ENCODE measurements at regions not wholly inside any gene's neighbourhood (a gene's known extent, or its start where the extent isn't known, plus 50 kb on each side); places are given as distances from the start of the nearest gene placed in this dataset.

GRCh38 chr7:119452401-119452800, 820.6 kb upstream of the KCND2 start:
- no peak for DNase-seq

GRCh38 chr7:119465798-119466305, 807.1 kb upstream of the KCND2 start:
- no peak for DNase-seq

- no peak for DNase-seq
Measured at GRCh38 chr7:119472408-119473038, 800.5 kb upstream of the KCND2 start.

GRCh38 chr7:119482209-119482608, 790.8 kb upstream of the KCND2 start:
- peak in 3 of 4 experiments; percentile 5 to 14 (median 7) for DNase-seq

- peak; percentile 11 to 41 (median 20) for DNase-seq
Measured at GRCh38 chr7:119482671-119483070, 790.3 kb upstream of the KCND2 start.

GRCh38 chr7:119483364-119483763, 789.6 kb upstream of the KCND2 start:
- DNase-seq = no peak

GRCh38 chr7:119514326-119514725, 758.6 kb upstream of the KCND2 start:
- no peak for DNase-seq

- no peak for DNase-seq
Measured at GRCh38 chr7:119515214-119515613, 757.8 kb upstream of the KCND2 start.

GRCh38 chr7:119515962-119516361, 757.0 kb upstream of the KCND2 start:
- DNase-seq = no peak

- no peak for DNase-seq
Measured at GRCh38 chr7:119522263-119522662, 750.7 kb upstream of the KCND2 start.

- no peak for DNase-seq
Measured at GRCh38 chr7:119522698-119523097, 750.3 kb upstream of the KCND2 start.

- no peak for DNase-seq
Measured at GRCh38 chr7:119545118-119545517, 727.9 kb upstream of the KCND2 start.

GRCh38 chr7:119555788-119556187, 717.2 kb upstream of the KCND2 start:
- DNase-seq = no peak

- DNase-seq = no peak
Measured at GRCh38 chr7:119556436-119556835, 716.5 kb upstream of the KCND2 start.

GRCh38 chr7:119561751-119562150, 711.2 kb upstream of the KCND2 start:
- DNase-seq = no peak

- DNase-seq = no peak
Measured at GRCh38 chr7:119562839-119563238, 710.1 kb upstream of the KCND2 start.

GRCh38 chr7:119571666-119572065, 701.3 kb upstream of the KCND2 start:
- no peak for DNase-seq

- DNase-seq = no peak
Measured at GRCh38 chr7:119572132-119572531, 700.8 kb upstream of the KCND2 start.

- no peak for DNase-seq
Measured at GRCh38 chr7:119572541-119572940, 700.4 kb upstream of the KCND2 start.

GRCh38 chr7:119578116-119578515, 694.9 kb upstream of the KCND2 start:
- DNase-seq = no peak

- DNase-seq = no peak
Measured at GRCh38 chr7:119594956-119595355, 678.0 kb upstream of the KCND2 start.

- no peak for DNase-seq
Measured at GRCh38 chr7:119596651-119597050, 676.3 kb upstream of the KCND2 start.

GRCh38 chr7:119606297-119606696, 666.7 kb upstream of the KCND2 start:
- DNase-seq = no peak

- DNase-seq = no peak
Measured at GRCh38 chr7:119620769-119621168, 652.2 kb upstream of the KCND2 start.

- no peak for DNase-seq
Measured at GRCh38 chr7:119623427-119623826, 649.5 kb upstream of the KCND2 start.

All from suppressor macrophage (primary cell).